PC-9 (cell line): ENCODE measurements at regions not wholly inside any gene's neighbourhood (a gene's known extent, or its start where the extent isn't known, plus 50 kb on each side); places are given as distances from the start of the nearest gene placed in this dataset.

Experiments
- BruUV-seq: library from RNA; stranded (reverse); fragments of 400-500 nt; replicated peaks from 2 replicates; lab custom pipeline; 2021; lab: Mats Ljungman, UMichigan
- CTCF ChIA-PET: fragments of 300-600 bp; sonication (Branson Sonifier 250); formaldehyde crosslinking; loops from one replicate; lab custom pipeline; 2022; ENCODE audit warnings: antibody characterized with exemption; lab: Charles Lee
- POLR2A ChIA-PET: fragments of 300-600 bp; sonication (Branson Sonifier 250); formaldehyde crosslinking; loops from one replicate; lab custom pipeline; 2022; ENCODE audit warnings: antibody characterized with exemption; ENCODE audit not compliant: unreplicated experiment; lab: Charles Lee
- DNase-seq, 2 experiments: peaks; one replicate each; pipeline versions ENCODE4 v3.0.0 to v3.0.0-alpha.2; 2015 to 2022; ENCODE audit warnings: mixed read lengths in 1 of 2
- H2AFZ ChIP-seq: fragments of 200-600 bp; sonication (generic); 2 replicates; pipeline ENCODE4 v1.8.1; 2017; ENCODE audit warnings: antibody characterized with exemption
- H3F3A ChIP-seq: fragments of 200-600 bp; sonication (generic); 2 replicates; pipeline ENCODE4 v1.8.1; 2017; ENCODE audit warnings: antibody characterized with exemption, mild to moderate bottlenecking, low read depth; ENCODE audit not compliant: insufficient read depth
- H3K27ac ChIP-seq: fragments of 200-600 bp; sonication (generic); 2 replicates; pipeline ENCODE4 v1.6.1; 2016; ENCODE audit warnings: mixed run types
- H3K27me3 ChIP-seq: fragments of 200-600 bp; sonication (generic); 2 replicates; pipeline ENCODE4 v1.6.1; 2016; ENCODE audit warnings: low read depth, mixed run types; ENCODE audit not compliant: insufficient read depth
- H3K36me3 ChIP-seq: fragments of 200-600 bp; sonication (generic); 2 replicates; pipeline ENCODE4 v1.6.1; 2016; ENCODE audit warnings: low read depth, mixed run types
- H3K4me1 ChIP-seq: fragments of 200-600 bp; sonication (generic); replicated peaks from 2 replicates; pipeline ENCODE4 v1.6.1; 2016; ENCODE audit warnings: mixed run types; ENCODE audit not compliant: insufficient read depth
- H3K4me2 ChIP-seq: fragments of 200-600 bp; sonication (generic); 2 replicates; pipeline ENCODE4 v1.6.1; 2017; ENCODE audit warnings: mixed run types
- H3K4me3 ChIP-seq: fragments of 200-600 bp; sonication (generic); 2 replicates; pipeline ENCODE4 v1.6.1; 2016; ENCODE audit warnings: mixed run types
- H3K79me2 ChIP-seq: fragments of 200-600 bp; sonication (generic); 2 replicates; pipeline ENCODE4 v1.6.1; 2017; ENCODE audit warnings: low read depth, mixed run types
- H3K9me2 ChIP-seq: fragments of 200-600 bp; sonication (generic); 2 replicates; pipeline ENCODE4 v1.8.1; 2017; ENCODE audit warnings: mild to moderate bottlenecking; ENCODE audit not compliant: insufficient read depth
- H3K9me3 ChIP-seq: fragments of 200-600 bp; sonication (generic); 2 replicates; pipeline ENCODE4 v1.8.1; 2016; ENCODE audit warnings: low read depth; ENCODE audit not compliant: insufficient read depth
- H4K20me1 ChIP-seq: fragments of 200-600 bp; sonication (generic); 2 replicates; pipeline ENCODE4 v1.8.1; 2017; ENCODE audit not compliant: insufficient read depth
- CTCF ChIP-seq: fragments of 200-600 bp; sonication (generic); conservative IDR thresholded peaks from 2 replicates; pipeline ENCODE4 v1.6.1; 2017; ENCODE audit warnings: mixed run types, antibody characterized with exemption, mild to moderate bottlenecking, moderate library complexity
- EZH2 ChIP-seq: fragments of 200-600 bp; sonication (generic); IDR thresholded peaks from 2 replicates; pipeline ENCODE4 v1.8.0; 2017; ENCODE audit warnings: antibody characterized with exemption, low read depth
- intact Hi-C: fragments of 100-400 bp; cut with micrococcal nuclease; formaldehyde crosslinking; loops from one replicate; pipeline ENCODE4 v1.10.0; 2022; ENCODE audit not compliant: unreplicated experiment

DNA sequence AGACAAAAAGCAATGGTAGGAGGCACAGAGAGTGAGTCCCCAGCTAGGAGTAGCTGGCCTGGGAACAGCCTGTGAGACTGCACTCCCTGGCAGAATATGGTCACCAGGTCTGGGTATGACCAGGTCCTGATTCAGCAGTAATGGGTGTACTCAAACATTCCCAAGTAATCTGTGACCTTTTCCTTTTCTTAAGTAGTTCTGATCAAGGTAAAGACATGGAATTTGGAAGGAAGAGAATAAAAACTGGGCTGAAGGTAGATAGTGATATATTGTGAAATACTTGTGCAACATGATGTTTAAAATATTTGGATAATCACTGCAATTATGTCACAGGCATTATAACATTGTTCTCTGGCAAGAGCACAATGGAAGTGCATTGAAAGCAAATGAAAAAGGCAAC, 147.2 kb upstream of the DPYD start:
- TF ChIP-seq CTCF = no peak
- TF ChIP-seq EZH2 = no peak
- Histone ChIP-seq H3K36me3 (no peaks in the 10 kb centered on the region), H3K4me2 (no peak overlapping the region), H3K4me3 (no peak overlapping the region), H3K79me2 (no peaks in the 10 kb centered on the region), H3K9me3 (no peaks in the 10 kb centered on the region), H4K20me1 (no peaks in the 10 kb centered on the region), H3K27ac (no peak overlapping the region), H3K4me1 (no peaks in the 10 kb centered on the region), H2AFZ (no peak overlapping the region; the same call in 1 of the 2 replicates), H3F3A (no peaks in the 10 kb centered on the region), H3K27me3 (no peaks in the 10 kb centered on the region), H3K9me2 (no peaks in the 10 kb centered on the region)
- BruUV-seq = no TSS peak
- ChIA-PET POLR2A (no interaction called here), CTCF (no interaction called here)
- intact Hi-C loops = no loop called here
- DNase-seq = no peak

GRCh38 chr1:98066911-98067310, 146.1 kb upstream of the DPYD start:
- ChIA-PET CTCF (no interaction called here), POLR2A (no interaction called here)
- no peaks in the 10 kb centered on the region for H3K27me3 ChIP-seq
- TF ChIP-seq EZH2 (no peak), CTCF (no peak)
- no peaks in the 10 kb centered on the region for H3K9me3 ChIP-seq
- no peaks in the 10 kb centered on the region for H3F3A ChIP-seq
- no peaks in the 10 kb centered on the region for H3K79me2 ChIP-seq
- no peak overlapping the region for H3K4me3 ChIP-seq
- no peak overlapping the region for H3K4me2 ChIP-seq
- no peaks in the 10 kb centered on the region for H4K20me1 ChIP-seq
- BruUV-seq = no TSS peak
- no peak overlapping the region for H3K27ac ChIP-seq
- H3K9me2 ChIP-seq = no peaks in the 10 kb centered on the region
- DNase-seq = no peak
- no peak overlapping the region for H2AFZ ChIP-seq
- H3K4me1 ChIP-seq = no peaks in the 10 kb centered on the region
- intact Hi-C loops = no loop called here
- H3K36me3 ChIP-seq = no peaks in the 10 kb centered on the region

DNA sequence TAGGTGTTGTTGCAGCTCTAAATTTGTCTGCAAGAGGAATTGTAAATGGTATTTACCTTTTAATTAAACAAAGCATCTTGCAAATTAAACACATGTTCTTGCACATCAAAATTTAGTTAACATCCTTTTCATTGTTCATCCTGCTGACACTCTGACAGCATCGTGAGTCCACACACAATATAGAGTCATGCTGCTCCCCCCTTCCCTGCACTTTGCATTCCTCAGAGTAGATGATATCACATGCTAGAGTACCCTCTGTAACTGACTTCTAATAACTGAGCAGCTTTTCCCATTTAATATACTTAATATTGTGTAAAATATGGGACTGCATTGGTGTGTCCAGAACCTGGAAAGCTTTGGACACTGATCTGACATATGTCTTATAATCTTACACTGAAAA, 138.8 kb upstream of the DPYD start:
- no TSS peak for BruUV-seq
- Histone ChIP-seq H3K4me3 (no peak overlapping the region), H3K9me2 (no peaks in the 10 kb centered on the region), H3K9me3 (no peaks in the 10 kb centered on the region), H3K27ac (no peak overlapping the region), H4K20me1 (no peaks in the 10 kb centered on the region), H3K36me3 (no peaks in the 10 kb centered on the region), H2AFZ (no peak overlapping the region), H3K4me1 (no peaks in the 10 kb centered on the region), H3K4me2 (no peak overlapping the region), H3F3A (no peaks in the 10 kb centered on the region), H3K79me2 (no peaks in the 10 kb centered on the region), H3K27me3 (no peaks in the 10 kb centered on the region)
- CTCF ChIA-PET = no interaction called here
- no peak for DNase-seq
- intact Hi-C loops = loop anchor here (5.0 to 10.0 kb wide), 3 partner anchors 155 to 815 kb away; partner anchors contain the start of gene SNX7
- POLR2A ChIA-PET = no interaction called here
- TF ChIP-seq EZH2 (no peak), CTCF (no peak)
